GM18508 (cell line): ENCODE measurements at regions not wholly inside any gene's neighbourhood (a gene's known extent, or its start where the extent isn't known, plus 50 kb on each side); places are given as distances from the start of the nearest gene placed in this dataset.
"Not testable (repeated sequence)": the region's sequence is repeated elsewhere in the genome, so short reads cannot be mapped to it uniquely, and the experiment has no call there.

Experiments
- ATAC-seq: cut with Tn5 transposase; IDR thresholded peaks from one replicate; pipeline ENCODE4 v1.9.1; 2021; ENCODE audit warnings: moderate number of reproducible peaks; ENCODE audit not compliant: insufficient read depth, unreplicated experiment

- ATAC-seq = not testable (repeated sequence)
These were observed 341.7 kb downstream of the ANAPC1 start for GRCh38 chr2:111542120-111542774.

DNA sequence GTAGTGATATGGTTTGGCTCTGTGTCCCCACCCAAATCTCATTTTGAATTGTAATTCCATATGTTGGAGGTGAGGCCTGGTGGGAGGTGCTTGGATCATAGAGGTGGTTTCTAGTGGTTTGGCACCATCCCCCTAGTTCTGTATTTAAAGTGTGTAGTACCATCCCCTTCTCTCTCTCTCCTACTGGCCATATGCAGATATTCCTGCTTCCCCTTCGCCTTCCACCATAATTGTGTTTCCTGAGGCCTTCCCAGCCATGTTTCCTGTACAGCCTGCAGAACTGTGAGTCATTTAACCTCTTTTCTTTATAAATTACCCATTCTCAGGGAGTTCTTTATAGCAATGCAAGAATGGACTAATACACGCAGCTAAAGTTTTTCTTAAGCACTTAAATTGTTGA lies 340.0 kb downstream of the ANAPC1 start:
- ATAC-seq = not testable (repeated sequence)

DNA sequence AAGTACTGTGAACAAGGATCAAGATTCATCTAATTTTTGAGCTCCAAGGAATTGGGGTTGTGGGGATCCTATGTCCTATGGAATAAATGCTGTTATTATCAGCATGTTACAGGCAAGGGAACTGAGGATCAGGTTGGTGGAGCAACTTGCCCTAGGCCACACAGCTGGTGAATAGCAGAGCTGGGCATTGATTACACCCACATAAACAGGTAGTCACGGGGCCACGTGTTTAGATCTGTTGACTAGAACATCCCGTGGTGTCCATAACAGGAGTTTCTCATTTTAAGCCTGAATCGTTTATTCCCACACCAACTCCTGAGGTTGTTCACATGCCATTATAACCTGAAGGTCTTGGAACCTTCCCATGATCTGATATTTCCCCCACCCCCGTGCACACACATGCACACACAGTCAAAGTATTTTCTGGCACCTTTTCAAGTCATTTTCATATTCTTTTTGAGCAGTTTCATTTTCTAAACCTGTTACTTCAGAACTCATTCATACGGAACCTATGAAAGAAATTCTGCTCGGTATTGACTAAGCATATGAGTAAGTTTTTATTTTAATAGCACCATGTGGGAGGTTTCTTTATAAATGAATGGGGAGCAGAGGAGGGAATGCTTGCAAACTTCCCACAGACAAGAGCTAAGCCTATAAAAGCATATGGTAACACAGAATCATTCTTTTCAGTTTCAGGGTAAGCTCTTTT lies 338.1 kb downstream of the ANAPC1 start:
- ATAC-seq = not testable (repeated sequence)

DNA sequence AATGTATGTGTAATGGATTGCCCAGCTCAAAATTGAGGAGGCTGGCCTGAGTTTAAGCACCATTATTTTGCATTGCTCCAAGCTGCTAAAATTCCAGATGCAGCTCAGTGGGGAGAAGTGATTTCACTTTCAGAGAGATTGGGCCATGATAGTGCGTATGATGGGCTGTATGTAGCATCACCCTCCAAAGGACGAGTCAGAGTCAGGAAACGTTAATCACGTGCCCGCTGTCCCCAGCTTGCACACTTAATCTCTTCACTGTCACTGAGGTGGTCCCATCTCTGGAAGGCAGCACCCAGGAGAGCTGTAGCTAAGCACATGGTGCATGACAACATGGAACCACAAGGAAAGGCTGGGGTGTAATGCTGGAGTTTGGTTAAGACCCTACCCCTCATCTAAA lies 337.4 kb downstream of the ANAPC1 start:
- not testable (repeated sequence) for ATAC-seq

- not testable (repeated sequence) for ATAC-seq
These were observed 334.8 kb downstream of the ANAPC1 start for GRCh38 chr2:111549174-111549573.

DNA sequence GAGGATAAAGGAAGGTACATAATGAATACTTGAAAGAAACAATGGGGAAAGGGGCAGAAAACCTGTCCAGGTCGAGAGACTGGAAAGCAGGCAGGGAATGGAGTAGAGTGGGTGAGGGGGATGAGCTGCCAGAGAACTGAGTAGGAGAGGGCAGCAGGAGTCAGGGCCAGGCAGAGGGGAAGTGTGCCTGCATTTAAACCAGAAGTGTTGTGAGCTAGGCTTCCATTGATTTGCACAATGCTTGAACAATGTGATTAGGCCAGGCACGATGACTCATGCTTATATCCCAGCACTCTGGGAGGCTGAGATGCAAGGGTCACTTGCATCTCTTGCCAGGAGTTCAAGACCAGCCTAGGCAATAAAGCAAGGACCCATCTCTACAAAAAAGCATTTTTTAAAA lies 332.6 kb downstream of the ANAPC1 start:
- ATAC-seq = not testable (repeated sequence)

DNA sequence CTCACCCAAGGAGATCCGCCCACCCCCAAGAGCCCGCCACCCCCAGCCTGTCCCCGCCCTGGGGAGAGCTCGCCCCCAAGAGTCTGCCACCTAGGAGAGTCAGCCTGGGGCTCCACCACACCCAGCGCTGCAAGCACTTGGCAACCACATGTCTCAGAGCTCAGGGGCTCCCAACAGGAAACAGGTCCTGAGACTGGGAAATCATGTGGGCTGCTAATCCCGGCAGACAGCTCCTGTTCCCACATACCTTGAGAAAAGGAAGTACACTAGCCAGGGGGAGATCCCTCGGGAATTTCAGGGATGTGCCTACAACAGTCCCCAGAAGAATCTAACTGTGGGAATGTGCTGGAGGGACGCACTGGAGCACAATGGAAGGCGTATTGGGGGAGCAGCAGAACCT lies 331.4 kb downstream of the ANAPC1 start:
- not testable (repeated sequence) for ATAC-seq

DNA sequence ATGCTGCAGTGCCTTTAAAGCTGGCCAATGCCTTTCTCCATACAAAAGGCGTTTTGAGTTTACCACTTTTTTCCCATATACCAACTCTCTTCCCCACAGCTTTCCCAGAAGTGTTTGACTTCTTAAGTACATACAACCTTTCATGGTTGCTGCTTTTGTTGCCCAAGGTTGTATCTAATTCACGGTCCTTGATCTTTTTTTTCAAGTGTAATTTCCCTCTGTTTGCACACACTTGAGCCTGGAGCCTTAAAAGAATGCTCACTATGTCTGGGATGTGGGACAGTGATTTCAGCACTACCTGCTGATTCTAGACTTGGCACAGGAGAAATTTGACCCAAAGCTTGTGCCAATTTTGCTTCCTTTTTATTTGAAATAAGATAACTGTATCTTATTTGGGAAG lies 324.7 kb downstream of the ANAPC1 start:
- ATAC-seq = not testable (repeated sequence)

GRCh38 chr2:111559814-111560213 lies 324.2 kb downstream of the ANAPC1 start:
- not testable (repeated sequence) for ATAC-seq

- not testable (repeated sequence) for ATAC-seq
These were observed 317.9 kb downstream of the ANAPC1 start for GRCh38 chr2:111566068-111566467.

GRCh38 chr2:111567233-111567632 lies 316.8 kb downstream of the ANAPC1 start:
- ATAC-seq = not testable (repeated sequence)

DNA sequence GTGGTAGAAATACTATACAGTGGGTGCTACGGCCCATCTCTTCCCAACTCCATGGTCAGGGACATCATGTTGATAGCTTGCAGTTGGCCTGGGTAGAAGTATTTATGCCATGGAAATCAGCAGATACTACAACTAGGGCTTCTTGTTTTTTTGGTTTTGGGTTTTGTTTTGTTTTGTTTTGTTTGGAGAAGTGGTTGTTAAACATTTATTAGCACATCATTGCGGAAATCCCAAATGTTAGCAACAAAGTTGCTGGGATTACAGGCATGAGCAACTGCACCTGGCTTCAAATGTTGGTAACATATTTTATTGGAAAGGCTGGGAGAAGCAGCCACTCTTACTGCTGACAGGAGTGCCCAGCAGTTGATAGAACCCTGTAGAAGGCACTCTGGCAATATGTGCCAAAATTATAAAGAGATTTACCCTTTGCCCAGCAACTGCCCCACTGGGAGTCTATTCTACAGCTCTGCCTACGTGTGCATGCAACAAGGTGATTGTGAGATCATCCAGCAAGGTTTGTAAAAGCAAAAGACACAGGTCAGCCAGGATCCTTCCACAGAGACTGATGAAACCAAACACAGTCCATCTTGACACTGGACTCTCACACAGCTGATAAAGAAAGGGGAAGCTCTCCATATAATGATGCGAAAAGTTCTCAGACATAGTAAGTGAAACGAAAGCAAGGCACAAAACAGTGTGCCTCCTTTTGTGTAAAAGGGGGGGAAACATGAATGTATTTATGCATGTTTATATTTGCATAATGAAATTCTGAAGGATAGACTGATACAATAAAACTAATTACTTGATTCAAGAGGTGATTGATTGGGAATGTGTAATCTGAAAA lies 314.4 kb downstream of the ANAPC1 start:
- ATAC-seq = not testable (repeated sequence)

- peak; percentile 61 for ATAC-seq
These were observed 313.5 kb downstream of the ANAPC1 start for GRCh38 chr2:111570300-111571114.

- not testable (repeated sequence) for ATAC-seq
These were observed 309.2 kb downstream of the ANAPC1 start for GRCh38 chr2:111574803-111575202.

DNA sequence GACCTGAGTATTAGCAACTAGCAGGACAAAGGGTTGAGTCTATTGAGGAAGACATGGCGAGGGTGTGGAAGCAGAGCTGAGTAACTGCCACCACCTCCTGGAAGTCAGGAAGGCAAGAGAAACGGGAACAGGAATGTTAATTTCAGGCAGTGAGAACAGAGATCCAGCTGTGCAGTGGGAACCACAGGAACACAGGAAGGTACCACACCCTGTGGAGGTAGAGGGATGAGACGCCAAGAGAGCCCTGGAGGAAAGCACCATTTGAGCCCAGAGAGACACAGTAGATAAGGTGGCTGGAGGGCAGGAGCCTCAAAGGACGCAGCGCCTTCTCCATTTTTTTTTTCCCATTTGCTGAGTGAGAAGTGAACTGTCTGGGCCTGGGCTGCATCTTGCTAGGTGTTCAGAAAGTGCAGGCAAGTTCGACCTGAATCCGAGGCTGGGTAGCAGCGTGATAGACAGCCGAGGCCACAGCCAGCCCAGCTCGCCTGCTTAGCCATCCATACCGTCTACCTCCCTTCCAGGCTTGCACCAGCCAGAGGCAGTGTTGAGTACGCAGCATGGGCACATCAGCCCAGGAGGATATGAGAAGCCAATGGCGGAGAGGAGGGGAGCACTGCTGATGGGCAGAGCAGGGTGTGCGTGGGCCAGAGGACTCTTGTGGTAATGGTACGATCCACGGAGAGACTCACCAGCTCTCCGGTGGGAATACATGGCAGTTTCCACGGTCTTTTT lies 306.7 kb downstream of the ANAPC1 start:
- ATAC-seq = not testable (repeated sequence)

DNA sequence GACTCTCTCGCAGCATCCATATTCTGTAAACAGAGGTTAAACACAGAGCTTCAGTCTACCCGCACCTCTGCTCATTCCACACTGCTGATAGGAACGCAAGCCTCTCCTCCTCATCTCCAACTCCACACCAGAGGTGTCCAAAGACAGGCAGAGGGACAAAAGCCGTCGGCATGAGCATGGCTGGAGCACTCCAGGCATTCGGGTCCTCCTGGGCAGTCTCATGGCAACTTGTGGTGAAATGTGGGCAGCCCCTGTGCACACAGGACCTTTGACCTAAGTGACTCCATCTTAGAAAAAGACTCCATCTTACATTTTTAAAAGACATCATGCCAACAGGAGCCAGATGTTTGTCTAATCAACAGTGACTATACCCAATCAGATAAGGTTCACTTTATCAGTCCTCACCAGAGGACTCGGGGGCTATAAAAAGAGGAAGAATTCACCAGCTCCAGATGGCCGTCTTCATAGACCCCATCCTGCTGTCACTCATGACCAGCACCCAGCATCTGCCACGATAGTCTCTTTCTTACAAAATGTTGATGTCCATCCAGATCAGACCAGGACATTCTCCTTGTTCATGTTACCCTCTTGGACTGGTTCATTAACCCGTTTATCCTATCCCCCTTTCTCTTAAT lies 304.4 kb downstream of the ANAPC1 start:
- ATAC-seq = not testable (repeated sequence)

DNA sequence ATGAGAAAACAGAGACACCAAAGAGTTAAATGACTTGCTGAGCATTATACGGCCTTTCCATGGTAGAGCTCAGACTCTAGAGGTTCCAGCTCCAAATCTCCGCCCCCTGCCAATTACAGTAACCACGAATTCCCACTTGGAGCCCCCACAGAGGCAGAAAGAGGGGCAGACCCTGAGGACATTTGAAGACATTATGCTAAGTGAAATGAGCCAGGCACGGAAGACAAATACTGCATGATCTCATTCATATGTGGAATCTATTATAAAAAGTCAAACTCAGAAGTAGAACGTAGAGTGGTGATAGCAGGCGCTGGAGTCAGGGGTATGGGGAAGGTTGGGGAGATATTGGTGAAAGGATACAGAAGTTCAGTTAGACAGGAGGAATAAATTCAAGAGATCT lies 303.4 kb downstream of the ANAPC1 start:
- not testable (repeated sequence) for ATAC-seq

DNA sequence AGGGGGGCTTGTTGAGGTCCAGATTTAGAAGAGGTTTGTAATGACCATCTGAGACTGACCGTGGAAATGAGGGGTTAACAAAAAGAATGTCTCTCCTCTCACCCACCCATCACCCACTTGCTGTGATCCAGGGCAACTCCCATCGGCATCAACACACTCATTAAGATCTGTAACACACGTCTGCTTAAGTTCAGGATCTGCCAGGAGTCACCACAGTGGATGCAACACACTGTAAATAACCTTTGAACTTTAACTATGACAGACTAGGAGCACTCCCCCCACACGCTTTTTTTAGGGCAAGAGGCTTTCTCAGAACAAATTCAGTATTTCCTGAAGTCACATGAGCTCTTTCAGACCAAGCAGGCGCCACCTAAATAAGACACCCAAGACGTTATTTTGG lies 301.9 kb downstream of the ANAPC1 start:
- ATAC-seq = not testable (repeated sequence)

DNA sequence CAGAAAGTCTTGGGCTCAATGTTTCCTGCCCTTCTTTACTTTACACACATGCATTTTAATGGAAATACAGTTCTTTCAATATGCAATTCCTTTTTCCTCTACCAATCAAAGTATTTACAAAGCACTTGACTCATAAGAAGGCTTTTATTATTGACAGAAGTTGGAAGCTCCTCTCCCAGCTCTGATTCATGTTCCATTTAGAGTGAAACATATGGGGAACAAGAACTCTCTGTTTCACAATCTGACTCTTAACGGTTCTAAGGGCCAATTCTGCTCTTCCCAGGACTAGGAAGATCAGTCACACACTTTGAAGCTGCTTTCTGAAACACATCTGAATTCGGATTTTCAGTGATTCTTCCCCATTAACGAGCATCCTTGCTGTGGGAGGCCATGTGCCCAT lies 300.5 kb downstream of the ANAPC1 start:
- ATAC-seq = not testable (repeated sequence)
